Body of pancreas (tissue), 4 donors: ENCODE measurements at regions not wholly inside any gene's neighbourhood (a gene's known extent, or its start where the extent isn't known, plus 50 kb on each side); places are given as distances from the start of the nearest gene placed in this dataset.

Experiments
- CTCF ChIP-seq, 7 experiments: fragments of 450-650 bp in 4 of 7; fragments of 200-600 bp in 3 of 7; sonication (generic) in 3 of 7; IDR thresholded peaks; one replicate each; pipeline ENCODE4 v1.5.1; 2016 to 2019; ENCODE audit warnings: antibody characterized with exemption in 7 of 7
- POLR2A ChIP-seq, 3 donors: fragments of 450-650 bp; IDR thresholded peaks; one replicate each; pipeline ENCODE4 v1.6.1; 2016; ENCODE audit warnings: antibody characterized with exemption in 3 of 3, mild to moderate bottlenecking in 2 of 3

DNA sequence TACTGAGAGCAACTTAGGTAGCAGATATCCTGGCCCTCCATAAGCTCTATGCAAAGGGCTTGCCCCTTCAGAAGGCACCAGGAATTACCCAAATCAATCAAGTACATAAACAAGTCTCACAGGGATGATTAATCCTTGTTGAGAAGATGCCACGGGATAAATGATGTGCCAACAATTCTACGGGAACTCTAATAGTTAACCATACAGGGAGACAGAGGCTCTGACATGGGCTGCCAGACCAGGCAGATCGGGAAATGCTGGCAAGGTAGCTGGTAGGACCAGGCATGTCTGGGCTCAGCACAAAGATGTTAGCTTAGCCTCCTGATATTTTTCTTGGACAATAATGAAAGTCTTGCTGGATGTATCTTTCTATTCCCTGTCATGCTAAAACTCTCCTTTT lies 249.3 kb upstream of the THBS1 start:
- TF ChIP-seq POLR2A (IDR thresholded peaks at IDR 0.05), result no peak
- no peak for TF ChIP-seq CTCF (IDR thresholded peaks at IDR 0.05)
